ENCODE measurements at regions not wholly inside any gene's neighbourhood (a gene's known extent, or its start where the extent isn't known, plus 50 kb on each side); places are given as distances from the start of the nearest gene placed in this dataset.

DNA sequence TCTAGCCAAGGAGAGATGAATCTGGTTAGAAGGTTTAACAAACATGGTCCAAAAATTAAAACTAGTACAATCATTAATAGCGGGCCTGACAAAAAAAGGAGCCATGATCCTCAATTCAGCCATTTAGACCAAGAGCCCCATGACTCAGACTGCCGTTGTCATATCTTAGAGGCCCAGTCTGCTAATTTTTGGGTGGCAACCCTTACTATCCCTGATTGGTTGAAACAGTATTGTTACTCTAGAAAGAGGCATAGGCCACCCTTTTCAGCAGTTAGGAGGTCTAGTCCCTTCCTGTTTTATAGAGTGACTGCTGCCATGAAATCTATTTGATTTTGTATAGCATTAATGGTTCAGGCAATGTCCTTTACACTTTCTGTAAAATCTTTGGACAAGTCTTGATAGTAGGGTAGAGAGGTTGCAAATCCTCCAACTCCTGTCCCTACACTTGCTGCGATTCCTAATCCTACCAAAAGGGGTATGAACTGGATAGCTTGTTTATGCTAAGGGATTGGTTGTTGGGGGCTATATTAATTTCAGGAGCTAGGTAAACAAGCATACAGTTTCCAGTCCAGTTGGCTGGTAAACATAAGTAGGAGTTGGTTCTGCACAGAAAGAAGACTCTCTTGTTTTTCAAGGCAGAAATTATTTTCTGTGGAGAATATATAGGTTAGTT, 1056.3 kb upstream of the CNTN5 start:
- no peak overlapping the region for H4K5ac ChIP-seq (ENCODE audit: low read length)
- H3K23ac ChIP-seq (ENCODE audit: low read length): no peak overlapping the region
- H2BK15ac ChIP-seq (replicated peaks; ENCODE audit: low read depth): no peak overlapping the region
- DNase-seq: no peak
- no peak overlapping the region for H3K9ac ChIP-seq (ENCODE audit: low read length)
- no peak overlapping the region for H3K4me2 ChIP-seq (ENCODE audit: low read length)
- H2BK5ac ChIP-seq (ENCODE audit: low read length): no peak overlapping the region
- H2AK5ac ChIP-seq (ENCODE audit: low read length): no peak overlapping the region
- H3K79me2 ChIP-seq (ENCODE audit: control insufficient read depth, insufficient read depth, low read length): no peaks in the 10 kb centered on the region
- no CpG with 5 or more reads among the region's 3 CpGs for WGBS (ENCODE audit: extremely low coverage, insufficient coverage, low lambda C conversion rate)
- H3K56ac ChIP-seq (ENCODE audit: low read length): no peak overlapping the region
- no peaks in the 10 kb centered on the region for H3K36me3 ChIP-seq (ENCODE audit: control insufficient read depth, insufficient read depth, low read length)
- no peaks in the 10 kb centered on the region for H3K27me3 ChIP-seq (ENCODE audit: insufficient read depth, low read length, poor library complexity)
- H3K4ac ChIP-seq (ENCODE audit: low read depth, low read length): no peak overlapping the region
- no peak overlapping the region for H4K8ac ChIP-seq (ENCODE audit: low read depth, low read length)
- H3K4me1 ChIP-seq (ENCODE audit: control insufficient read depth, low read depth, low read length): no peaks in the 10 kb centered on the region
- no peak overlapping the region for H3K18ac ChIP-seq (ENCODE audit: low read length)
- H2BK120ac ChIP-seq (ENCODE audit: low read depth, low read length): no peak overlapping the region
- no peak overlapping the region for H3K27ac ChIP-seq (ENCODE audit: low read depth, low read length)
- H3K4me3 ChIP-seq (ENCODE audit: low read length): no peak overlapping the region
- H3K79me1 ChIP-seq (ENCODE audit: low read length): no peaks in the 10 kb centered on the region

DNA sequence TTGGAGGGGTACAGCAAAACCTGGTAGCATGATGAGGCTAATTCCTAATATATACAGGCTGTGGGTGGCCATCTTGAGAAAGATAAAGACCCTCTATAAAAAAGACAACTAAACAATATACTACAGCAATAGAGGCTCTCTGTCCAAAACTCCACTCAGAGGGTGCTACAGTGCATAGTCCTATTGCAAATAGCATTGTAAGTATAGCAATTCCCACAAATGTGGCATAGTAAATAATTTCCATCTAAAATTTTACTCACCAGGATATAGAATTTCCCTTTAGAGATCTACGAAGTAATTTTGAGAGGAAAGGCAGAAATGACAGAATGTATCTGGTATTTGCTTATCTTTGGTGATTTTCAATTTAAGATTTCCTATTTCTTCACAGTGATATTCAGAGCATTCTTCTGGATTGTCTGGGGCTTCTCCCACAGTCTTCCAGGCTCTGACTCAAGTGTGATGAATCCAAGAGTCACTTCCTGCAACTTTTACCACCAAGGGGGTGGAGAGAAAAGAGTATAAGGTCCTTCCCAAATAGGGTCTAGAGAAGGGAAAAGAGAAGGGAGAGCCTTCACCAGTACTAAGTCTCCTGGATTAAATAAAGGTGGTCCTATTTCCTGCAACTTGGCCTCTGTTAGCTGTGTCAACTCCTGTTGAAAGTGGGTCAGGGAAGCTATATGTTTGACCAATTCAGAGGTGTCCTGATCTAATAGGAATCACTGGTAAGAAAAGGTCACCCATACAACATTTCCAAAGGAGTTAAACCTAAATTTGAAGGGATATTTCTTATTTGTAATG, 1054.7 kb upstream of the CNTN5 start:
- H2BK15ac ChIP-seq (replicated peaks; ENCODE audit: low read depth): no peak overlapping the region
- no peaks in the 10 kb centered on the region for H3K79me2 ChIP-seq (ENCODE audit: control insufficient read depth, insufficient read depth, low read length)
- no peak overlapping the region for H2BK5ac ChIP-seq (ENCODE audit: low read length)
- no peak overlapping the region for H3K23ac ChIP-seq (ENCODE audit: low read length)
- H3K4me2 ChIP-seq (ENCODE audit: low read length): no peak overlapping the region
- DNase-seq: peak; percentile 10
- H3K4me3 ChIP-seq (ENCODE audit: low read length): no peak overlapping the region
- no peak overlapping the region for H3K27ac ChIP-seq (ENCODE audit: low read depth, low read length)
- H3K4ac ChIP-seq (ENCODE audit: low read depth, low read length): no peak overlapping the region
- no peaks in the 10 kb centered on the region for H3K36me3 ChIP-seq (ENCODE audit: control insufficient read depth, insufficient read depth, low read length)
- no peak overlapping the region for H4K5ac ChIP-seq (ENCODE audit: low read length)
- no peak overlapping the region for H3K18ac ChIP-seq (ENCODE audit: low read length)
- no peak overlapping the region for H4K8ac ChIP-seq (ENCODE audit: low read depth, low read length)
- no peaks in the 10 kb centered on the region for H3K27me3 ChIP-seq (ENCODE audit: insufficient read depth, low read length, poor library complexity)
- H3K56ac ChIP-seq (ENCODE audit: low read length): no peak overlapping the region
- no peaks in the 10 kb centered on the region for H3K4me1 ChIP-seq (ENCODE audit: control insufficient read depth, low read depth, low read length)
- no peak overlapping the region for H2AK5ac ChIP-seq (ENCODE audit: low read length)
- H3K79me1 ChIP-seq (ENCODE audit: low read length): no peaks in the 10 kb centered on the region
- no peak overlapping the region for H2BK120ac ChIP-seq (ENCODE audit: low read depth, low read length)
- no CpG with 5 or more reads among the region's 1 CpG for WGBS (ENCODE audit: extremely low coverage, insufficient coverage, low lambda C conversion rate)
- H3K9ac ChIP-seq (ENCODE audit: low read length): no peak overlapping the region

DNA sequence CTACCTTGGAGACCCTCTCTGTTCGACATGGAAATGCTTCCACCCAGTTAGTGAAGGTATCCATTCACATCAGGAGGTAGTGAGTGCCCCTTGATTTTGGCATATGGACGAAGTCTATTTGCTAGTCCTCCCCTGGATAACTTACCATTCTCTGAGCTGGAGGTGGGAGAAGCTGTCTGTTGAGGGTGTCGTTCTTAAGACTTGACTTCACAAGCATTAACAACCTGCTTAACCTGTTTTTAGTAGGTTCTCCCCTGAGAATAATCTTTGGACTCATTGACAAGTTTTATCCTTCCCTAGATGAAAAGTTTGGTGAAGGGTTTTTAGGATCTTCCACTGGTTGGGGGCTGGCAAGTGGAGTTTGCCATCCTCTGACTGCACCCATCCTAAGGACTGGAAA, 1053.8 kb upstream of the CNTN5 start:
- Histone ChIP-seq H2BK15ac (replicated peaks; ENCODE audit: low read depth) (no peak overlapping the region), H3K4me3 (ENCODE audit: low read length) (no peak overlapping the region), H3K36me3 (ENCODE audit: control insufficient read depth, insufficient read depth, low read length) (no peaks in the 10 kb centered on the region), H3K79me1 (ENCODE audit: low read length) (no peaks in the 10 kb centered on the region), H3K4me2 (ENCODE audit: low read length) (no peak overlapping the region), H2AK5ac (ENCODE audit: low read length) (no peak overlapping the region), H3K18ac (ENCODE audit: low read length) (no peak overlapping the region), H3K27ac (ENCODE audit: low read depth, low read length) (no peak overlapping the region), H3K23ac (ENCODE audit: low read length) (no peak overlapping the region), H3K9ac (ENCODE audit: low read length) (no peak overlapping the region), H3K27me3 (ENCODE audit: insufficient read depth, low read length, poor library complexity) (no peaks in the 10 kb centered on the region), H4K5ac (ENCODE audit: low read length) (no peak overlapping the region), H3K56ac (ENCODE audit: low read length) (no peak overlapping the region), H3K4me1 (ENCODE audit: control insufficient read depth, low read depth, low read length) (no peaks in the 10 kb centered on the region), H4K8ac (ENCODE audit: low read depth, low read length) (no peak overlapping the region), H2BK120ac (ENCODE audit: low read depth, low read length) (no peak overlapping the region), H2BK5ac (ENCODE audit: low read length) (no peak overlapping the region), H3K79me2 (ENCODE audit: control insufficient read depth, insufficient read depth, low read length) (no peaks in the 10 kb centered on the region), H3K4ac (ENCODE audit: low read depth, low read length) (no peak overlapping the region)
- WGBS (ENCODE audit: extremely low coverage, insufficient coverage, low lambda C conversion rate): no CpG with 5 or more reads among the region's 3 CpGs
- no peak for DNase-seq

DNA sequence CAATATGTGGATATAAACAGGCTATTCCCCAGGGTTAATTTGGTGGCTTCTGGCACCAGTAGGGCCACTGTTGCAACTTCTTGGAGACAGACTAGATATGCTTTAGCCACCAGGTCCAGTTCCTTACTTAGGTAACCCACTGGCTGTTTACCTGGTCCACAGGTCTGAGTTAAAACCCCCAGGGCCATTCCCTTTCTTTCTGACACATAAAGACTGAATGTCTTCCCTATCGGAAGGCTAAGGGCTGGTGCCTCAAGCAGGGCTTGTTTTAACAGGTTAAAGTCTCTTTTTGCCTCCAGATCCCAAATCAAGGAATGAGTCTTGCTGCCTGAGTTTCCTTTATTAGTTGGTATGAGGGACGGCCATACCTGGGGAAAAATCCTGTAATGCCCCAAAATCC, 1052.7 kb upstream of the CNTN5 start:
- Histone ChIP-seq H3K27ac (ENCODE audit: low read depth, low read length) (no peak overlapping the region), H3K23ac (ENCODE audit: low read length) (no peak overlapping the region), H3K4me3 (ENCODE audit: low read length) (no peak overlapping the region), H3K4me1 (ENCODE audit: control insufficient read depth, low read depth, low read length) (no peaks in the 10 kb centered on the region), H4K8ac (ENCODE audit: low read depth, low read length) (no peak overlapping the region), H4K5ac (ENCODE audit: low read length) (no peak overlapping the region), H2BK5ac (ENCODE audit: low read length) (no peak overlapping the region), H2BK15ac (replicated peaks; ENCODE audit: low read depth) (no peak overlapping the region), H3K9ac (ENCODE audit: low read length) (no peak overlapping the region), H3K79me1 (ENCODE audit: low read length) (no peaks in the 10 kb centered on the region), H3K4me2 (ENCODE audit: low read length) (no peak overlapping the region), H3K18ac (ENCODE audit: low read length) (no peak overlapping the region), H2BK120ac (ENCODE audit: low read depth, low read length) (no peak overlapping the region), H3K4ac (ENCODE audit: low read depth, low read length) (no peak overlapping the region), H3K27me3 (ENCODE audit: insufficient read depth, low read length, poor library complexity) (no peaks in the 10 kb centered on the region), H3K79me2 (ENCODE audit: control insufficient read depth, insufficient read depth, low read length) (no peaks in the 10 kb centered on the region), H3K56ac (ENCODE audit: low read length) (no peak overlapping the region), H2AK5ac (ENCODE audit: low read length) (no peak overlapping the region), H3K36me3 (ENCODE audit: control insufficient read depth, insufficient read depth, low read length) (no peaks in the 10 kb centered on the region)
- DNase-seq: no peak
- no CpG with 5 or more reads among the region's 2 CpGs for WGBS (ENCODE audit: extremely low coverage, insufficient coverage, low lambda C conversion rate)

DNA sequence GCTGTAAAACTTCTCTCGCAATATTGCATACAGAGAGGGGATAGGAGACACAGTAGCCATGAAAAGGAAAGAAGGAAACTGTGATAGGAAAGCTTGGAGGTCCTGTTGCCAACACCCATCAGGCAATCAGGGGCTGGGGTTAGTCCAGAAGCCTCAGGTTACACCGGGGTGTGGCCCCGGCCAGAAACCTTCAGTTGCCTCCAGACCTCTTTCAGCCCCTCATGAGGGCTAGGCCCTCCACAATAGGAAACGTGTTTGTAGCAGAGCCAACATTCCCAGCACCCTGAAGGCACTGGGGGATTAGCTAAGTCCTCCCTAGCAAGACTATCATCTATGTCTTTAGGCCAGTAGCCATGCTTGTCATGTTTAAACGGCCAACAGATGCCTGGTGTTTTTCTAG, 1048.0 kb upstream of the CNTN5 start:
- DNase-seq: no peak
- no peak overlapping the region for H3K4me3 ChIP-seq (ENCODE audit: low read length)
- no peak overlapping the region for H3K56ac ChIP-seq (ENCODE audit: low read length)
- H3K18ac ChIP-seq (ENCODE audit: low read length): no peak overlapping the region
- no peak overlapping the region for H3K9ac ChIP-seq (ENCODE audit: low read length)
- no peaks in the 10 kb centered on the region for H3K36me3 ChIP-seq (ENCODE audit: control insufficient read depth, insufficient read depth, low read length)
- H3K4ac ChIP-seq (ENCODE audit: low read depth, low read length): no peak overlapping the region
- no peak overlapping the region for H2BK120ac ChIP-seq (ENCODE audit: low read depth, low read length)
- H4K8ac ChIP-seq (ENCODE audit: low read depth, low read length): no peak overlapping the region
- no peak overlapping the region for H2AK5ac ChIP-seq (ENCODE audit: low read length)
- H3K23ac ChIP-seq (ENCODE audit: low read length): no peak overlapping the region
- no peak overlapping the region for H2BK5ac ChIP-seq (ENCODE audit: low read length)
- H4K5ac ChIP-seq (ENCODE audit: low read length): no peak overlapping the region
- H3K27ac ChIP-seq (ENCODE audit: low read depth, low read length): no peak overlapping the region
- H3K79me1 ChIP-seq (ENCODE audit: low read length): no peaks in the 10 kb centered on the region
- H3K4me2 ChIP-seq (ENCODE audit: low read length): no peak overlapping the region
- no CpG with 5 or more reads among the region's 5 CpGs for WGBS (ENCODE audit: extremely low coverage, insufficient coverage, low lambda C conversion rate)
- no peaks in the 10 kb centered on the region for H3K27me3 ChIP-seq (ENCODE audit: insufficient read depth, low read length, poor library complexity)
- no peaks in the 10 kb centered on the region for H3K79me2 ChIP-seq (ENCODE audit: control insufficient read depth, insufficient read depth, low read length)
- H2BK15ac ChIP-seq (replicated peaks; ENCODE audit: low read depth): no peak overlapping the region
- H3K4me1 ChIP-seq (ENCODE audit: control insufficient read depth, low read depth, low read length): no peaks in the 10 kb centered on the region

All from mesendoderm (in vitro differentiated cells).